IMR-90 (cell line): ENCODE measurements at regions not wholly inside any gene's neighbourhood (a gene's known extent, or its start where the extent isn't known, plus 50 kb on each side); places are given as distances from the start of the nearest gene placed in this dataset.

ENCODE experiments used
- ATAC-seq: fragments of 200-7000 bp; cut with Tn5 transposase; 2 replicates; pipeline ENCODE4 v1.9.1; 2020; ENCODE audit warnings: low read depth, mild to moderate bottlenecking, moderate library complexity
- BruUV-seq: library from RNA; stranded (reverse); fragments of 400-500 nt; replicated peaks from 2 replicates; lab custom pipeline; 2021; lab: Mats Ljungman, UMichigan
- CTCF ChIA-PET: fragments of 300-600 bp; formaldehyde crosslinking; extraction: SDS; loops from one replicate; lab custom pipeline; 2021; ENCODE audit warnings: antibody characterized with exemption; lab: Yijun Ruan, JAX
- POLR2A ChIA-PET: fragments of 300-600 bp; sonication (Branson Sonifier 250); formaldehyde crosslinking; loops from one replicate; lab custom pipeline; 2022; ENCODE audit warnings: antibody characterized with exemption; ENCODE audit not compliant: unreplicated experiment; lab: Charles Lee
- DNase-seq: peaks from one replicate; pipeline ENCODE4 v3.0.0; 2013
- H2AFZ ChIP-seq: replicated peaks from 2 replicates; pipeline ENCODE3; 2013; ENCODE audit warnings: low read length, mild to moderate bottlenecking; ENCODE audit not compliant: poor library complexity
- H2AK5ac ChIP-seq: 2 replicates; pipeline ENCODE4 v1.6.1; 2013; ENCODE audit warnings: low read depth, low read length, inconsistent platforms
- H2AK9ac ChIP-seq: replicated peaks from 2 replicates; pipeline ENCODE3; 2013; ENCODE audit warnings: mild to moderate bottlenecking, low read depth, low read length, moderate library complexity; ENCODE audit not compliant: poor library complexity
- H2BK120ac ChIP-seq: 2 replicates; pipeline ENCODE4 v1.6.1; 2013; ENCODE audit warnings: low read depth, low read length, inconsistent platforms
- H2BK15ac ChIP-seq: 3 replicates; pipeline ENCODE4 v1.6.1; 2013; ENCODE audit warnings: low read depth, low read length, inconsistent platforms
- H2BK20ac ChIP-seq: 2 replicates; pipeline ENCODE4 v1.6.1; 2013; ENCODE audit warnings: low read depth, mild to moderate bottlenecking, inconsistent platforms, low read length, moderate library complexity
- H2BK5ac ChIP-seq: 2 replicates; pipeline ENCODE4 v1.6.1; 2013; ENCODE audit warnings: mild to moderate bottlenecking, low read depth, low read length, inconsistent platforms; ENCODE audit not compliant: poor library complexity, severe bottlenecking
- H3K14ac ChIP-seq: replicated peaks from 2 replicates; pipeline ENCODE4 v1.6.1; 2013; ENCODE audit warnings: low read depth, low read length, inconsistent platforms
- H3K18ac ChIP-seq: 2 replicates; pipeline ENCODE4 v1.6.1; 2013; ENCODE audit warnings: low read depth, low read length, control low read depth
- H3K23ac ChIP-seq: 2 replicates; pipeline ENCODE4 v1.6.1; 2013; ENCODE audit warnings: low read depth, low read length, inconsistent platforms
- H3K27ac ChIP-seq: 2 replicates; pipeline ENCODE4 v1.5.1; 2013; ENCODE audit warnings: mild to moderate bottlenecking, control low read depth, low read length; ENCODE audit not compliant: insufficient read depth
- H3K27me3 ChIP-seq: 2 replicates; pipeline ENCODE4 v1.6.1; 2013; ENCODE audit warnings: low read length; ENCODE audit not compliant: control insufficient read depth, insufficient read depth
- H3K36me3 ChIP-seq: 2 replicates; pipeline ENCODE4 v1.6.1; 2013; ENCODE audit warnings: low read length, mixed read lengths; ENCODE audit not compliant: control insufficient read depth, insufficient read depth
- H3K4ac ChIP-seq: 2 replicates; pipeline ENCODE4 v1.6.1; 2013; ENCODE audit warnings: low read depth, low read length, inconsistent platforms
- H3K4me1 ChIP-seq: 2 replicates; pipeline ENCODE4 v1.6.1; 2013; ENCODE audit warnings: low read length, mixed read lengths; ENCODE audit not compliant: control insufficient read depth, insufficient read depth
- H3K4me2 ChIP-seq: 2 replicates; pipeline ENCODE4 v1.6.1; 2013; ENCODE audit warnings: low read depth, mild to moderate bottlenecking, control low read depth, low read length, moderate library complexity
- H3K4me3 ChIP-seq: 2 replicates; pipeline ENCODE4 v1.5.1; 2013; ENCODE audit warnings: low read depth, mild to moderate bottlenecking, control low read depth, low read length, moderate library complexity; ENCODE audit not compliant: insufficient read depth
- H3K56ac ChIP-seq: 2 replicates; pipeline ENCODE4 v1.6.1; 2013; ENCODE audit warnings: low read length, inconsistent platforms; ENCODE audit not compliant: insufficient read depth; ENCODE audit errors: extremely low read depth
- H3K79me1 ChIP-seq, 2 experiments: 2 replicates each; pipeline ENCODE4 v1.6.1; 2013; ENCODE audit warnings: low read length in 2 of 2, inconsistent platforms in 1 of 2, low read depth in 1 of 2
- H3K9ac ChIP-seq: 2 replicates; pipeline ENCODE4 v1.6.1; 2013; ENCODE audit warnings: low read depth, low read length, control low read depth
- H3K9me1 ChIP-seq: 2 replicates; pipeline ENCODE4 v1.6.1; 2013; ENCODE audit warnings: low read length, inconsistent platforms; ENCODE audit not compliant: insufficient read depth
- H3K9me3 ChIP-seq: 2 replicates; pipeline ENCODE4 v1.6.1; 2013; ENCODE audit warnings: low read length; ENCODE audit not compliant: control insufficient read depth, insufficient read depth
- H4K20me1 ChIP-seq: 2 replicates; pipeline ENCODE4 v1.6.1; 2013; ENCODE audit warnings: low read length, inconsistent platforms; ENCODE audit not compliant: insufficient read depth
- H4K5ac ChIP-seq: 2 replicates; pipeline ENCODE4 v1.6.1; 2013; ENCODE audit warnings: mild to moderate bottlenecking, low read depth, low read length, control low read depth
- H4K8ac ChIP-seq, 2 experiments: 2 replicates each; pipeline ENCODE4 v1.6.1; 2013; ENCODE audit warnings: low read depth in 2 of 2, low read length in 2 of 2, control low read depth in 1 of 2, inconsistent platforms in 1 of 2
- H4K91ac ChIP-seq: 2 replicates; pipeline ENCODE4 v1.6.1; 2013; ENCODE audit warnings: low read depth, low read length, inconsistent platforms; ENCODE audit not compliant: insufficient read depth
- BHLHE40 ChIP-seq: fragments of 150-350 bp; IDR thresholded peaks from 2 replicates; pipeline ENCODE4 v1.6.1; 2016; ENCODE audit warnings: mild to moderate bottlenecking, low read depth, low read length
- CEBPB ChIP-seq: IDR thresholded peaks from 2 replicates; pipeline ENCODE4 v1.6.1; 2012; ENCODE audit warnings: low read depth, low read length, improper control_type of control experiment
- CHD1 ChIP-seq: IDR thresholded peaks from 2 replicates; pipeline ENCODE4 v1.6.1; 2012; ENCODE audit warnings: low read depth, low read length, improper control_type of control experiment
- ELK1 ChIP-seq: fragments of 150-350 bp; IDR thresholded peaks from 2 replicates; pipeline ENCODE4 v1.6.1; 2016; ENCODE audit warnings: low read depth, mild to moderate bottlenecking, low read length, moderate library complexity, borderline replicate concordance
- FOS ChIP-seq: fragments of 150-350 bp; IDR thresholded peaks from 2 replicates; pipeline ENCODE4 v1.6.1; 2016; ENCODE audit warnings: low read depth, low read length
- MAFK ChIP-seq: IDR thresholded peaks from 2 replicates; pipeline ENCODE4 v1.6.1; 2012; ENCODE audit warnings: low read depth, low read length, improper control_type of control experiment
- MAZ ChIP-seq: IDR thresholded peaks from 2 replicates; pipeline ENCODE4 v1.6.1; 2012; ENCODE audit warnings: low read depth, mild to moderate bottlenecking, low read length, improper control_type of control experiment, moderate library complexity, borderline replicate concordance
- MXI1 ChIP-seq: IDR thresholded peaks from 2 replicates; pipeline ENCODE4 v1.6.1; 2012; ENCODE audit warnings: low read depth, mild to moderate bottlenecking, low read length, moderate library complexity, borderline replicate concordance
- NFE2L2 ChIP-seq: fragments of 150-350 bp; IDR thresholded peaks from 2 replicates; pipeline ENCODE4 v1.6.1; 2016; ENCODE audit warnings: low read depth, mild to moderate bottlenecking, low read length
- POLR2A ChIP-seq: IDR thresholded peaks from 2 replicates; pipeline ENCODE4 v1.6.1; 2012; ENCODE audit warnings: mild to moderate bottlenecking, low read depth, low read length
- RAD21 ChIP-seq: IDR thresholded peaks from 2 replicates; pipeline ENCODE4 v1.6.1; 2012; ENCODE audit warnings: low read length, improper control_type of control experiment
- RCOR1 ChIP-seq: IDR thresholded peaks from 2 replicates; pipeline ENCODE4 v1.6.1; 2012; ENCODE audit warnings: mild to moderate bottlenecking, low read length, improper control_type of control experiment; ENCODE audit not compliant: insufficient replicate concordance
- RFX5 ChIP-seq: IDR thresholded peaks from 2 replicates; pipeline ENCODE4 v1.8.0; 2012; ENCODE audit warnings: low read depth, mild to moderate bottlenecking, low read length, moderate library complexity
- SMC3 ChIP-seq: fragments of 150-350 bp; IDR thresholded peaks from 2 replicates; pipeline ENCODE4 v1.6.1; 2016; ENCODE audit warnings: low read depth, mild to moderate bottlenecking, antibody characterized with exemption, low read length, moderate library complexity
- USF2 ChIP-seq: fragments of 150-350 bp; IDR thresholded peaks from 2 replicates; pipeline ENCODE4 v1.6.1; 2017; ENCODE audit warnings: mild to moderate bottlenecking, antibody characterized with exemption, low read length, low read depth
- WGBS, 2 experiments: methylation state at CpG; one replicate each; pipeline versions ENCODE4 v1.1.5 to v1.1.7; 2013; ENCODE audit warnings: missing lambda C conversion rate in 2 of 2; ENCODE audit not compliant: insufficient read length in 1 of 2; ENCODE audit errors: extremely low coverage in 2 of 2; 5-methylcytosine and 5-hydroxymethylcytosine counted together
- dilution Hi-C: fragments of 300-500 bp; cut with HindIII; formaldehyde crosslinking; loops from one replicate; pipeline ENCODE4 v1.14.3; 2018; ENCODE audit warnings: low sequenced_read_pairs; ENCODE audit not compliant: unreplicated experiment
- in situ Hi-C: fragments of 300-500 bp; cut with MboI; formaldehyde crosslinking; loops from 3 replicates; pipeline ENCODE4 v1.14.3; 2019; ENCODE audit warnings: low sequenced_read_pairs, inconsistent platforms, mixed read lengths
- intact Hi-C: fragments of 100-400 bp; cut with micrococcal nuclease; formaldehyde crosslinking; loops from 2 replicates; pipeline ENCODE4 v1.10.0; 2022
- TF ChIP-seq, protein P1 (sequence below): conservative IDR thresholded peaks from 2 replicates; pipeline ENCODE4 v1.5.1; 2012; ENCODE audit warnings: mild to moderate bottlenecking, low read depth, low read length, improper control_type of control experiment

GRCh38 chr13:106852436-106852835, 284.5 kb upstream of the ARGLU1 start:
- H3K9ac ChIP-seq, result no peak overlapping the region
- H3K23ac ChIP-seq, result no peak overlapping the region
- ChIA-PET CTCF (no interaction called here), POLR2A (no interaction called here)
- no peak overlapping the region for H2BK20ac ChIP-seq
- H3K79me1 ChIP-seq, result no peaks in the 10 kb centered on the region
- in situ Hi-C loops (no loop called here), intact Hi-C loops (no loop called here), dilution Hi-C loops (no loop called here)
- no peak overlapping the region for H3K14ac ChIP-seq
- H3K4me1 ChIP-seq, result no peaks in the 10 kb centered on the region
- no CpG with 5 or more reads among the region's 8 CpGs for WGBS, 2 experiments
- no peak overlapping the region for H4K8ac ChIP-seq
- no peaks in the 10 kb centered on the region; the same call in none of the 2 replicates for H3K27me3 ChIP-seq
- no peaks in the 10 kb centered on the region for H4K20me1 ChIP-seq
- H2AFZ ChIP-seq, result no peak overlapping the region
- H3K9me1 ChIP-seq, result no peaks in the 10 kb centered on the region
- no peak overlapping the region for H2AK9ac ChIP-seq
- no peaks in the 10 kb centered on the region for H3K9me3 ChIP-seq
- H2BK15ac ChIP-seq, result no peak overlapping the region
- H3K4me2 ChIP-seq, result no peak overlapping the region
- H3K36me3 ChIP-seq, result no peaks in the 10 kb centered on the region
- no peak overlapping the region for H3K27ac ChIP-seq
- H2BK120ac ChIP-seq, result no peak overlapping the region
- H3K18ac ChIP-seq, result no peak overlapping the region
- no peak overlapping the region for H2AK5ac ChIP-seq
- TF ChIP-seq CHD1, result no peak
- no peak for TF ChIP-seq POLR2A
- TF ChIP-seq NFE2L2, result no peak
- TF ChIP-seq MAFK, result no peak
- TF ChIP-seq MAZ, result no peak
- TF ChIP-seq RCOR1, result no peak
- no peak for TF ChIP-seq SMC3
- TF ChIP-seq CEBPB, result no peak
- TF ChIP-seq RAD21, result no peak
- TF ChIP-seq, protein P1, sequence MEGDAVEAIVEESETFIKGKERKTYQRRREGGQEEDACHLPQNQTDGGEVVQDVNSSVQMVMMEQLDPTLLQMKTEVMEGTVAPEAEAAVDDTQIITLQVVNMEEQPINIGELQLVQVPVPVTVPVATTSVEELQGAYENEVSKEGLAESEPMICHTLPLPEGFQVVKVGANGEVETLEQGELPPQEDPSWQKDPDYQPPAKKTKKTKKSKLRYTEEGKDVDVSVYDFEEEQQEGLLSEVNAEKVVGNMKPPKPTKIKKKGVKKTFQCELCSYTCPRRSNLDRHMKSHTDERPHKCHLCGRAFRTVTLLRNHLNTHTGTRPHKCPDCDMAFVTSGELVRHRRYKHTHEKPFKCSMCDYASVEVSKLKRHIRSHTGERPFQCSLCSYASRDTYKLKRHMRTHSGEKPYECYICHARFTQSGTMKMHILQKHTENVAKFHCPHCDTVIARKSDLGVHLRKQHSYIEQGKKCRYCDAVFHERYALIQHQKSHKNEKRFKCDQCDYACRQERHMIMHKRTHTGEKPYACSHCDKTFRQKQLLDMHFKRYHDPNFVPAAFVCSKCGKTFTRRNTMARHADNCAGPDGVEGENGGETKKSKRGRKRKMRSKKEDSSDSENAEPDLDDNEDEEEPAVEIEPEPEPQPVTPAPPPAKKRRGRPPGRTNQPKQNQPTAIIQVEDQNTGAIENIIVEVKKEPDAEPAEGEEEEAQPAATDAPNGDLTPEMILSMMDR, result no peak
- no peak for TF ChIP-seq BHLHE40
- no peak for TF ChIP-seq RFX5
- no peak for TF ChIP-seq USF2
- no peak for TF ChIP-seq FOS
- no peak for TF ChIP-seq MXI1
- TF ChIP-seq ELK1, result no peak
- no peak overlapping the region for H4K5ac ChIP-seq
- no peak overlapping the region for H4K91ac ChIP-seq
- no peak overlapping the region for H3K4me3 ChIP-seq
- no peak for ATAC-seq
- no peak overlapping the region for H3K4ac ChIP-seq
- H3K56ac ChIP-seq, result no peak overlapping the region
- BruUV-seq, result no TSS peak
- no peak for DNase-seq
- H2BK5ac ChIP-seq, result no peak overlapping the region
